IMR-90 (cell line): ENCODE measurements at regions not wholly inside any gene's neighbourhood (a gene's known extent, or its start where the extent isn't known, plus 50 kb on each side); places are given as distances from the start of the nearest gene placed in this dataset.

Source experiments
- ATAC-seq: fragments of 200-7000 bp; cut with Tn5 transposase; 2 replicates; pipeline ENCODE4 v1.9.1; 2020; ENCODE audit warnings: low read depth, mild to moderate bottlenecking, moderate library complexity
- BruUV-seq: library from RNA; stranded (reverse); fragments of 400-500 nt; replicated peaks from 2 replicates; lab custom pipeline; 2021; lab: Mats Ljungman, UMichigan
- CTCF ChIA-PET: fragments of 300-600 bp; formaldehyde crosslinking; extraction: SDS; loops from one replicate; lab custom pipeline; 2021; ENCODE audit warnings: antibody characterized with exemption; lab: Yijun Ruan, JAX
- POLR2A ChIA-PET: fragments of 300-600 bp; sonication (Branson Sonifier 250); formaldehyde crosslinking; loops from one replicate; lab custom pipeline; 2022; ENCODE audit warnings: antibody characterized with exemption; ENCODE audit not compliant: unreplicated experiment; lab: Charles Lee
- DNase-seq: peaks from one replicate; pipeline ENCODE4 v3.0.0; 2013
- H2AFZ ChIP-seq: replicated peaks from 2 replicates; pipeline ENCODE3; 2013; ENCODE audit warnings: low read length, mild to moderate bottlenecking; ENCODE audit not compliant: poor library complexity
- H2AK5ac ChIP-seq: 2 replicates; pipeline ENCODE4 v1.6.1; 2013; ENCODE audit warnings: low read depth, low read length, inconsistent platforms
- H2AK9ac ChIP-seq: replicated peaks from 2 replicates; pipeline ENCODE3; 2013; ENCODE audit warnings: mild to moderate bottlenecking, low read depth, low read length, moderate library complexity; ENCODE audit not compliant: poor library complexity
- H2BK120ac ChIP-seq: 2 replicates; pipeline ENCODE4 v1.6.1; 2013; ENCODE audit warnings: low read depth, low read length, inconsistent platforms
- H2BK15ac ChIP-seq: 3 replicates; pipeline ENCODE4 v1.6.1; 2013; ENCODE audit warnings: low read depth, low read length, inconsistent platforms
- H2BK20ac ChIP-seq: 2 replicates; pipeline ENCODE4 v1.6.1; 2013; ENCODE audit warnings: low read depth, mild to moderate bottlenecking, inconsistent platforms, low read length, moderate library complexity
- H2BK5ac ChIP-seq: 2 replicates; pipeline ENCODE4 v1.6.1; 2013; ENCODE audit warnings: mild to moderate bottlenecking, low read depth, low read length, inconsistent platforms; ENCODE audit not compliant: poor library complexity, severe bottlenecking
- H3K14ac ChIP-seq: replicated peaks from 2 replicates; pipeline ENCODE4 v1.6.1; 2013; ENCODE audit warnings: low read depth, low read length, inconsistent platforms
- H3K18ac ChIP-seq: 2 replicates; pipeline ENCODE4 v1.6.1; 2013; ENCODE audit warnings: low read depth, low read length, control low read depth
- H3K23ac ChIP-seq: 2 replicates; pipeline ENCODE4 v1.6.1; 2013; ENCODE audit warnings: low read depth, low read length, inconsistent platforms
- H3K27ac ChIP-seq: 2 replicates; pipeline ENCODE4 v1.5.1; 2013; ENCODE audit warnings: mild to moderate bottlenecking, control low read depth, low read length; ENCODE audit not compliant: insufficient read depth
- H3K27me3 ChIP-seq: 2 replicates; pipeline ENCODE4 v1.6.1; 2013; ENCODE audit warnings: low read length; ENCODE audit not compliant: control insufficient read depth, insufficient read depth
- H3K36me3 ChIP-seq: 2 replicates; pipeline ENCODE4 v1.6.1; 2013; ENCODE audit warnings: low read length, mixed read lengths; ENCODE audit not compliant: control insufficient read depth, insufficient read depth
- H3K4ac ChIP-seq: 2 replicates; pipeline ENCODE4 v1.6.1; 2013; ENCODE audit warnings: low read depth, low read length, inconsistent platforms
- H3K4me1 ChIP-seq: 2 replicates; pipeline ENCODE4 v1.6.1; 2013; ENCODE audit warnings: low read length, mixed read lengths; ENCODE audit not compliant: control insufficient read depth, insufficient read depth
- H3K4me2 ChIP-seq: 2 replicates; pipeline ENCODE4 v1.6.1; 2013; ENCODE audit warnings: low read depth, mild to moderate bottlenecking, control low read depth, low read length, moderate library complexity
- H3K4me3 ChIP-seq: 2 replicates; pipeline ENCODE4 v1.5.1; 2013; ENCODE audit warnings: low read depth, mild to moderate bottlenecking, control low read depth, low read length, moderate library complexity; ENCODE audit not compliant: insufficient read depth
- H3K56ac ChIP-seq: 2 replicates; pipeline ENCODE4 v1.6.1; 2013; ENCODE audit warnings: low read length, inconsistent platforms; ENCODE audit not compliant: insufficient read depth; ENCODE audit errors: extremely low read depth
- H3K79me1 ChIP-seq, 2 experiments: 2 replicates each; pipeline ENCODE4 v1.6.1; 2013; ENCODE audit warnings: low read length in 2 of 2, inconsistent platforms in 1 of 2, low read depth in 1 of 2
- H3K9ac ChIP-seq: 2 replicates; pipeline ENCODE4 v1.6.1; 2013; ENCODE audit warnings: low read depth, low read length, control low read depth
- H3K9me1 ChIP-seq: 2 replicates; pipeline ENCODE4 v1.6.1; 2013; ENCODE audit warnings: low read length, inconsistent platforms; ENCODE audit not compliant: insufficient read depth
- H3K9me3 ChIP-seq: 2 replicates; pipeline ENCODE4 v1.6.1; 2013; ENCODE audit warnings: low read length; ENCODE audit not compliant: control insufficient read depth, insufficient read depth
- H4K20me1 ChIP-seq: 2 replicates; pipeline ENCODE4 v1.6.1; 2013; ENCODE audit warnings: low read length, inconsistent platforms; ENCODE audit not compliant: insufficient read depth
- H4K5ac ChIP-seq: 2 replicates; pipeline ENCODE4 v1.6.1; 2013; ENCODE audit warnings: mild to moderate bottlenecking, low read depth, low read length, control low read depth
- H4K8ac ChIP-seq, 2 experiments: 2 replicates each; pipeline ENCODE4 v1.6.1; 2013; ENCODE audit warnings: low read depth in 2 of 2, low read length in 2 of 2, control low read depth in 1 of 2, inconsistent platforms in 1 of 2
- H4K91ac ChIP-seq: 2 replicates; pipeline ENCODE4 v1.6.1; 2013; ENCODE audit warnings: low read depth, low read length, inconsistent platforms; ENCODE audit not compliant: insufficient read depth
- BHLHE40 ChIP-seq: fragments of 150-350 bp; IDR thresholded peaks from 2 replicates; pipeline ENCODE4 v1.6.1; 2016; ENCODE audit warnings: mild to moderate bottlenecking, low read depth, low read length
- CEBPB ChIP-seq: IDR thresholded peaks from 2 replicates; pipeline ENCODE4 v1.6.1; 2012; ENCODE audit warnings: low read depth, low read length, improper control_type of control experiment
- CHD1 ChIP-seq: IDR thresholded peaks from 2 replicates; pipeline ENCODE4 v1.6.1; 2012; ENCODE audit warnings: low read depth, low read length, improper control_type of control experiment
- FOS ChIP-seq: fragments of 150-350 bp; IDR thresholded peaks from 2 replicates; pipeline ENCODE4 v1.6.1; 2016; ENCODE audit warnings: low read depth, low read length
- MAFK ChIP-seq: IDR thresholded peaks from 2 replicates; pipeline ENCODE4 v1.6.1; 2012; ENCODE audit warnings: low read depth, low read length, improper control_type of control experiment
- NFE2L2 ChIP-seq: fragments of 150-350 bp; IDR thresholded peaks from 2 replicates; pipeline ENCODE4 v1.6.1; 2016; ENCODE audit warnings: low read depth, mild to moderate bottlenecking, low read length
- POLR2A ChIP-seq: IDR thresholded peaks from 2 replicates; pipeline ENCODE4 v1.6.1; 2012; ENCODE audit warnings: mild to moderate bottlenecking, low read depth, low read length
- RAD21 ChIP-seq: IDR thresholded peaks from 2 replicates; pipeline ENCODE4 v1.6.1; 2012; ENCODE audit warnings: low read length, improper control_type of control experiment
- RCOR1 ChIP-seq: IDR thresholded peaks from 2 replicates; pipeline ENCODE4 v1.6.1; 2012; ENCODE audit warnings: mild to moderate bottlenecking, low read length, improper control_type of control experiment; ENCODE audit not compliant: insufficient replicate concordance
- SMC3 ChIP-seq: fragments of 150-350 bp; IDR thresholded peaks from 2 replicates; pipeline ENCODE4 v1.6.1; 2016; ENCODE audit warnings: low read depth, mild to moderate bottlenecking, antibody characterized with exemption, low read length, moderate library complexity
- WGBS, 2 experiments: methylation state at CpG; one replicate each; pipeline versions ENCODE4 v1.1.5 to v1.1.7; 2013; ENCODE audit warnings: missing lambda C conversion rate in 2 of 2; ENCODE audit not compliant: insufficient read length in 1 of 2; ENCODE audit errors: extremely low coverage in 2 of 2; 5-methylcytosine and 5-hydroxymethylcytosine counted together
- dilution Hi-C: fragments of 300-500 bp; cut with HindIII; formaldehyde crosslinking; loops from one replicate; pipeline ENCODE4 v1.14.3; 2018; ENCODE audit warnings: low sequenced_read_pairs; ENCODE audit not compliant: unreplicated experiment
- in situ Hi-C: fragments of 300-500 bp; cut with MboI; formaldehyde crosslinking; loops from 3 replicates; pipeline ENCODE4 v1.14.3; 2019; ENCODE audit warnings: low sequenced_read_pairs, inconsistent platforms, mixed read lengths
- intact Hi-C: fragments of 100-400 bp; cut with micrococcal nuclease; formaldehyde crosslinking; loops from 2 replicates; pipeline ENCODE4 v1.10.0; 2022
- TF ChIP-seq, protein P1 (sequence below): fragments of 150-350 bp; IDR thresholded peaks from 2 replicates; pipeline ENCODE4 v1.6.1; 2017; ENCODE audit warnings: mild to moderate bottlenecking, antibody characterized with exemption, low read length, low read depth
- TF ChIP-seq, protein P2 (sequence below): conservative IDR thresholded peaks from 2 replicates; pipeline ENCODE4 v1.5.1; 2012; ENCODE audit warnings: mild to moderate bottlenecking, low read depth, low read length, improper control_type of control experiment

- dilution Hi-C loops: no loop called here
- H3K4me1 ChIP-seq: no peaks in the 10 kb centered on the region
- no peak overlapping the region for H3K18ac ChIP-seq
- H3K23ac ChIP-seq: no peak overlapping the region
- no peaks in the 10 kb centered on the region for H3K79me1 ChIP-seq
- no peak overlapping the region for H2AK9ac ChIP-seq
- H3K9me3 ChIP-seq: peaks cover 10% of the 10 kb centered on the region; the same call in 1 of the 2 replicates
- ATAC-seq (no peak), DNase-seq (no peak)
- H2BK20ac ChIP-seq: no peak overlapping the region
- no peak overlapping the region for H3K4me3 ChIP-seq
- no peak overlapping the region for H3K14ac ChIP-seq
- H2BK5ac ChIP-seq: no peak overlapping the region
- no peaks in the 10 kb centered on the region for H4K20me1 ChIP-seq
- no peak overlapping the region for H3K27ac ChIP-seq
- H2AFZ ChIP-seq: no peak overlapping the region
- no peak overlapping the region for H2BK120ac ChIP-seq
- H3K9ac ChIP-seq: no peak overlapping the region
- no peak overlapping the region for H2AK5ac ChIP-seq
- no peak overlapping the region for H3K4ac ChIP-seq
- POLR2A ChIA-PET: no interaction called here
- TF ChIP-seq BHLHE40 (no peak), POLR2A (no peak), RAD21 (no peak), SMC3 (no peak), FOS (no peak), RCOR1 (no peak), CEBPB (no peak), NFE2L2 (no peak), MAFK (no peak), CHD1 (no peak)
- TF ChIP-seq, protein P1, sequence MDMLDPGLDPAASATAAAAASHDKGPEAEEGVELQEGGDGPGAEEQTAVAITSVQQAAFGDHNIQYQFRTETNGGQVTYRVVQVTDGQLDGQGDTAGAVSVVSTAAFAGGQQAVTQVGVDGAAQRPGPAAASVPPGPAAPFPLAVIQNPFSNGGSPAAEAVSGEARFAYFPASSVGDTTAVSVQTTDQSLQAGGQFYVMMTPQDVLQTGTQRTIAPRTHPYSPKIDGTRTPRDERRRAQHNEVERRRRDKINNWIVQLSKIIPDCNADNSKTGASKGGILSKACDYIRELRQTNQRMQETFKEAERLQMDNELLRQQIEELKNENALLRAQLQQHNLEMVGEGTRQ: no peak
- TF ChIP-seq, protein P2, sequence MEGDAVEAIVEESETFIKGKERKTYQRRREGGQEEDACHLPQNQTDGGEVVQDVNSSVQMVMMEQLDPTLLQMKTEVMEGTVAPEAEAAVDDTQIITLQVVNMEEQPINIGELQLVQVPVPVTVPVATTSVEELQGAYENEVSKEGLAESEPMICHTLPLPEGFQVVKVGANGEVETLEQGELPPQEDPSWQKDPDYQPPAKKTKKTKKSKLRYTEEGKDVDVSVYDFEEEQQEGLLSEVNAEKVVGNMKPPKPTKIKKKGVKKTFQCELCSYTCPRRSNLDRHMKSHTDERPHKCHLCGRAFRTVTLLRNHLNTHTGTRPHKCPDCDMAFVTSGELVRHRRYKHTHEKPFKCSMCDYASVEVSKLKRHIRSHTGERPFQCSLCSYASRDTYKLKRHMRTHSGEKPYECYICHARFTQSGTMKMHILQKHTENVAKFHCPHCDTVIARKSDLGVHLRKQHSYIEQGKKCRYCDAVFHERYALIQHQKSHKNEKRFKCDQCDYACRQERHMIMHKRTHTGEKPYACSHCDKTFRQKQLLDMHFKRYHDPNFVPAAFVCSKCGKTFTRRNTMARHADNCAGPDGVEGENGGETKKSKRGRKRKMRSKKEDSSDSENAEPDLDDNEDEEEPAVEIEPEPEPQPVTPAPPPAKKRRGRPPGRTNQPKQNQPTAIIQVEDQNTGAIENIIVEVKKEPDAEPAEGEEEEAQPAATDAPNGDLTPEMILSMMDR: no peak
- no peak overlapping the region for H3K4me2 ChIP-seq
- no CpG with 5 or more reads among the region's 2 CpGs for WGBS, 2 experiments
- no peak overlapping the region for H4K8ac ChIP-seq
- H3K56ac ChIP-seq: no peak overlapping the region
- no peaks in the 10 kb centered on the region for H3K36me3 ChIP-seq
- H4K5ac ChIP-seq: no peak overlapping the region
- in situ Hi-C loops: no loop called here
- H2BK15ac ChIP-seq: no peak overlapping the region
- H4K91ac ChIP-seq: no peak overlapping the region
- H3K9me1 ChIP-seq: no peaks in the 10 kb centered on the region
- CTCF ChIA-PET: no interaction called here
- no peaks in the 10 kb centered on the region for H3K27me3 ChIP-seq
- BruUV-seq: no TSS peak
- intact Hi-C loops: no loop called here
These were observed 312.8 kb upstream of the MDGA2 start for GRCh38 chr14:47988175-47988574.
